HG03108 (cell line): ENCODE measurements at regions not wholly inside any gene's neighbourhood (a gene's known extent, or its start where the extent isn't known, plus 50 kb on each side); places are given as distances from the start of the nearest gene placed in this dataset.

Experiments used
- ATAC-seq: cut with Tn5 transposase; IDR thresholded peaks from one replicate; pipeline ENCODE4 v1.9.1; 2021; ENCODE audit warnings: moderate library complexity; ENCODE audit not compliant: unreplicated experiment

GRCh38 chr3:66800941-66801545, 197.1 kb upstream of the KBTBD8 start:
- no peak for ATAC-seq

GRCh38 chr3:66803206-66803605, 194.9 kb upstream of the KBTBD8 start:
- no peak for ATAC-seq

DNA sequence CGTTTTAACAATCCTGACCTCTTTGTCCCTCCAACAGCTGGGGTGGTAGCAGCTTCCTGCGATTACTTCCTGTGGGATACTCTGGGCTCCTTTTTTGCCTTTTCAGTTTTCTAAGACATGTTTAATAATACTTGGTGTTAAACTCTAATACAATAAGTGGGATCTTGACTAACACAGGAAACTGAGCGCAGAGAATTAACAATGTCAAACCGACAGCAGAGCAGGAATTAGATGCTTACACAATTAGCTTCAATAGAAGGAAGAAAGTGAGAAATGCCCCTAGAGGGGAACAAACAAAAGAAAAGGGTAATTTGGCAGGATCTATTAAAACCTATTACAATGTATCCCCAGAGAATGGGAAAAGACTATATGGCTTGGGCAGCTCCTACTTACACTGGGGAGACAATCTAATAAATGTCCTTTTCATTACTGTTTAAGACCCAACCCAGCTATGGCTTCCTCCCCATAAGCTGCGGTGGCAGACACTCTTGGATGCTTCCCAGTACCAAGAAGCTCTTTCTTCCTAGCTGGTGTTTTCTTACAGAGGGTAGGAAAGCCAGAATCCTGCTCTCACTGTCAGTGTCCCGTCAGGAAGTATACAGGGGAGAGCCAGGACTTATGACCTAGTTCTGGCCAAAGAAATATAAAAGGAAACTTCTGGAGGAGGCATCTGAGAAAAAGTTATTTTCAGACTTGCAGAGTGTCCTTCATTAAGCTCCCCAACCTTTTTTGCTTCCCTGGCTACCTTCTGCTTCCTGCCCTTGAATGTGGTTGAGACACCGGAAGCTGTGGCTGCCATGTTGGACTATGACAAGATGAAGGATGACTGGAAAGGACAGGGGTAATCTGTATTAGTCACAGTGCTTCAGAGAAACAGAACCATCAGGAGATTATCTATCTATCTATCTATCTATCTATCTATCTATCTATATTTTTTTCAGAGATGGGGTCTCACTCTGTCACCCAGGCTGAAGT, 194.1 kb upstream of the KBTBD8 start:
- no peak for ATAC-seq

- ATAC-seq = no peak
These were observed 189.1 kb upstream of the KBTBD8 start for GRCh38 chr3:66808891-66809594.

DNA sequence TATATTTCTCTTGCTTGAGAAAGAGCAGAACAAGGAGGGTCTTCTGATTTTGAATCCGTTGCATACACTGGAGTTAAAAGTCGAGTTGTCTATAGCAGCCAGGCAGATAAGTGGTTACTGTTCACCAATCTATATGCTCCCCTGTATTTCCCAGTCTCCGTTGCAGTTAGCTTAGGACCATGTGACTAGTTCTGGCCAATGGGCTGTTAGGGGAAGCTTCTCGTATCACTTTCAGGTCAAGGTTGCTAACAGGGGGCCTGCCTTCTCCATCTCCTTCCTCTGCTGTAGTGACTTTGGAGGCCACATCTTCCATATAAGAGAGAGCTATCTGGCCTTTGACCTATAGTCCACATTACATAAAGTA, 188.5 kb upstream of the KBTBD8 start:
- ATAC-seq = no peak

GRCh38 chr3:66812136-66812535, 186.0 kb upstream of the KBTBD8 start:
- no peak for ATAC-seq

- no peak for ATAC-seq
These were observed 185.4 kb upstream of the KBTBD8 start for GRCh38 chr3:66812741-66813140.

DNA sequence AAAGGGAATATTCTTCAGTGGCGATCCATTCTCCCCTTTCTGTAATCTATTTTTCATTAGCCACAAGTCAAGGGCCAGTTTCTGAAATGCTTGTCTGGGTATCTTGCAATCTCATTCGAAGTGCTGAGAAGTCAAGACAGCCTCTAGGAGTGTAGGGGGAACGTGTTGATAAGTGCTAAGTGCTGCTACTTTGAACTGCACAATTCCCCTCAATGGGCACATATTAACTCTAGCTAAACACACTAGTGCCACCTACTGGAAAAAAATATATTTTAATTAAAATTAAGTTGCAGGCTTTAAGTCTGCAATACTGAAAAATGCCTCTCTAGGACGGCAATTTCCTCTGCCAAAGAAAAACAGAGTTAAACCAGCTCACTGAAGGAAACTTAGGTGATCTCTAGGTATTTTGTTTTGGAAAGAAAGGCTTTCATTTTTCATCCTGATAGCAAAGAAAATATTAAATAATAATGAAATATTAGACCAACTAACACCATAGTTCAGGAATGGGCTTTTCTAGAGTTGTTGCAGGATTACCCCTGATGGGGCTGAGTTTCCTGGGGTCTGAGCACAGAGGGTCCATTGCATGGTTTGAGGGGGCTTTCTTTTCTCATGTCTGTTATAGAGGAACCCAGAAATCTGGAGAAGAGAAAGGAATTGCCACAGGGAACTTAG, 181.9 kb upstream of the KBTBD8 start:
- peak; percentile 58 for ATAC-seq

DNA sequence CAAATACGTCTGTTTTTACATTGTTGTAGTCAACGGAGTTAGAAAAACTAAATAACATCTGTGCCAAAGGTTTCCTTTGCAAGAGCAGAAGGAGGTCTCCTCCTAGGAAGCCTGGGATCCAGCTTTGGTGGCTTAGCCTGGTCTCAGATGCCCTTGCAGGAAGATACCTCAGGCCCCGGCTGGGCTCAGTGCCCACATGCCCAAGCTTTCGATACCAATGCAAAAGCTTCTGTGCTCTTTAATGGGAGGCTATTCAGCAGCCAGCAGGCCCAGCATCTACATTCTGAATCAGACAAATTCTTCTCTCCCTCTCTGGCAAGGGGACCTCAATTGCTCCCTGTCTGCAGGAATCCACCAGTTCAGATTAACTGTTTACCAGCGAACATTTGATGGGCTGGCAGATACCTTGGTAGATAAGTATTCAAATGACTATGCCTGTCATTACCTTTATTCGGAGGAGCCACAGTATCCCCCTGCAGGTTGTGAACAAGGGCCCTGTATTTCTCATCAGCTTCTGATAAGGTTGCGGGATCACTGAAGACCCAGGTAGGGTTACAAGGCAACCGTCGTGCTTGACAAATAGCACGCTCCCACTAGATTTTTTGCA, 180.1 kb upstream of the KBTBD8 start:
- ATAC-seq = no peak

DNA sequence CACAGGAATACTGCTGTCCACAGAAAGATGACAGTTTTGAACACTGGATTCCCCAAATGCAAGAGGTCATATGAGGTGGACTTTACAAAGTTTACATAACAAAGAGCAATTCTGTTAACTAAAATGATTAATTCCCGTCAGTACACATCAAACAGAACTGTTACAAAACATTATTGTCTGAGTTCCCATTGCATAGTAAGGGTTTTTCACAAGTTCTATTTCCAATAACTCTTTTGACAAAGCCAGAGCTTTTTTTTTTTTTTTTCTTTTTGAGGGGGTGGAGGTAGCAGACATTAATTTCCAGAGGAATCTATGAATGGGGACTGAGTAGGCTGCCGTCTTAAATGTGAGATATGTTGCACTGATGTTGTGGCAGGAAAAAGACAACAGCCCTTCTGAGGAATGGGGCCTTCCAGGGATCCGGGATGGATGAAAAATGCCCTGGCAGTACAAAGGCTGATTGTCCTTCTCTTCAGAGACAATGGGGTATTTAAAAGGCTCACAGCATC, 178.1 kb upstream of the KBTBD8 start:
- ATAC-seq = no peak

DNA sequence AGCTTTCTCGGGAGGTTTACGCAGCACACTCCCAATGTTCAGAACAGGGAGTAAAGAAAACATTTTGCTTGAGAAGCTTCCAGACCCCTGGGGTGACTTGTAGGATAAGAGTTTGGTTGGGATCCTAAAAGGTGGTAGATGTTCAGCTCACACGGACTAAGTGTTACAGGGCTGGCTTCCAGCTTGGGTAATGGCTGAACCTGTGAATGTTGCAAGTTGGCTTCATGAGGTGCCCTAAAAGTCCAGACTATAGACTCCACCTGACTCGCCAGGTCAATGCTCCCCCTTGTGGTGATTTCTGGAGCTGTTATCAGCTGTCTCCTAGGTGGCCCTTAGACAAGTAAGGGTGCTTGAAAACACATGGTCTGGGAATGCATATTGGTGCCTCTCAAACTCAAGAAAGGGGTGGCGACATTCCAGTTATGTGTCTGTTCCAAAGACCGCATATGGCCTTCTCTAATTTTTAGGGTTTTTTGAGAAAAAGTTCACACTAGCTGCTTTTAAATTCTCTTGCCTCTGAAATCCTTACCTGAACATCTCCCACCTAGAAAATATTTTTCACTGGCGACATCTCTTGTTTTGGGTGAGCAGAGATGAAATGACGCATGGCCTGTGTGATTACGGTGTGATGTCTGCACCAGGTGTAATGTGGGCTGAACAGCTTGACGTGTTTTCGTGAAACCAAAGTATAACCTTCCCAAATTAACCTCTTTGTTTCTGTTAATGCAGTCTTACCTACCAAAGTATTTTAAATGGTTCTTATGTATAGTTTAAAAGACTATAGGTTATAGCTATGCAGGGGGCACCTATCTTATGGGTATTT, 175.7 kb upstream of the KBTBD8 start:
- peak; percentile 70 for ATAC-seq

- ATAC-seq = no peak
These were observed 175.1 kb upstream of the KBTBD8 start for GRCh38 chr3:66823009-66823397.

- ATAC-seq = no peak
These were observed 174.6 kb upstream of the KBTBD8 start for GRCh38 chr3:66823532-66823931.

- no peak for ATAC-seq
These were observed 172.7 kb upstream of the KBTBD8 start for GRCh38 chr3:66825375-66825774.

DNA sequence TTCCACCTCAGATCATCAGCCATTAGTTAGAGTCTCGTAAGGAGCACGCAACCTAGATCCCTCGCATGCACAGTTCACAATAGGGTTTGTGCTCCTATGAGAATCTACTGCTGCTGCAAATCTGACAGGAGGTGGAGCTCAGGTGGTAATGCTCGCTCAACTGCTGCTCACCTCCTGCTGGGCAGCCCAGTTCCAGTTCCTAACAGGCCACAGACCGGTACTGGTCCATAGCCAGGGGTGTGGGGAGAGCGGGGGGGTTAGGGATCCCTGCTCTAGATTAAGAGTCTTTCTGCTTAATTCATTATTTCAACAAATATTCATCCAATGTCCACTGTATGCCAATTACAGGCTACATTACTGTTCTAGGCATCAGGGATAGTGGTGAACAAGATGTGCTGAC, 170.4 kb upstream of the KBTBD8 start:
- no peak for ATAC-seq

DNA sequence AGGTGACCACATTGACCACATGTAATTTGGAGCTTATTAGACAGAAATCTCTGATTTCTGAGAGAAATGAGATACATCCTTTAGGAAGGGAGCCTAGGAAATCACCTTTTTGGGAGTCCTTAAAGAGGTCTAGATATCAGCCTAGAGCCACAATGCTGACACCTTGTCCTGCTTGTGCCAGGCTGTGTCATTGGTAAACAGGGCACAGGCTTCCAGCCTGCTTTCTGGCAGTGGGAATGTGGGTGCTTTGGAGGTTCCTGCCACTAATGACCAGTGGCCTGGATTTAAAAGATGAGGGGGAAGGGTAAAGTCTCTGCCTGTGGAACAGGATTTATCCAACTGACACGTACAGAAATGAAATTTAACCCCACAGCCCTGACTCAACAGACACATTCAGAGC, 169.8 kb upstream of the KBTBD8 start:
- no peak for ATAC-seq

DNA sequence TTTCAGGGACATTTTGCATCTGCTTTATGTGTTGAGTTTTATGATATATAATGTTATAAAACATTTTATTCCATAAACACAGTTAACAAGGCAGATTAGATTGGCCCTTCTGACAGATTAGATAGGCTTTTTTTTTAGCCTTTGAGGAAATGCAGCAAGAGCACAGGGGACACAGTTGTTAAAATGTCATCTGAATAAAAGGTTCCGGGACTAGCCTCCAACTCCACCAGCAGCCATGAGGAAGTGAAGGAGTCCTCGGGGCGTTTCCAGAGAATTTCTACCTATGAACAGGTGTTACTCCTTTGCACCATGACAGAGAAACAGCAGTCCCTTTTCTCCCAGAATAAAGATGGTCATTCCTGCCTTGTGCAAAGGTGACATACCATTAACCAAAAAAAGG, 167.8 kb upstream of the KBTBD8 start:
- no peak for ATAC-seq

- no peak for ATAC-seq
These were observed 166.2 kb upstream of the KBTBD8 start for GRCh38 chr3:66831931-66832330.

DNA sequence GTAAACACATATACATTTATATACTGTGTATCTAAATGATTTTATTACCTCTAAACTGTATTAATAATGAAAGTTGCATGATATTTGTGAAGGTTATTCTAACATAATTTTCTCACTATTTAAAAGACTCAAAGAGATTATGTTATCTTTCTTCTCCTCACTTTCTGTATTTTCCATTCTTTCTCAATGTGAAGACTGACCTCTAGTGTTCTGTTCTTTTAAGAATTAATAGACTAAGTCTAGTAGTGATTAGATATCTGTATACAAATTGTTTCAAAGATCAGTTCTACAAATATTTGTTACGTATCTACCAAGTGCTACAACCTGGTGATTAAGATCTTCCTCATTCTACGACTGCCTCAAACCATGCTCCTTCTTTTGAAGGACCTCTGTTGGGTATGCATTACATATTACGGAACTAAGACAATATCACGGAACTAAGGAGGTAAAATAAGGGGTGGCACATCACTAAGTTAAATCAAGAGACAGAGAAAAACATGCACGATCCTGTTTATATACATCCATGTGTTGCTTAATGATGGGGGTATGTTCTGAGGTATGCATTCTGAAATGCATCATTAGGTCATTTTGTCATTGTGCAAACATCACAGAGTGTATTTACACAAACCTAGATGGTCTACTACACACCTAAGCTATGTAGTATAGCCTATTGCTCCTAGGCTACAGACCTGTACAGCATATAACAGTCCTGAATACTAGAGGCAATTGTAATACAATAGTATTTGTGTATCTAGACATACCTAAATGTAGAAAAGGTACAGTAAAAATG, 161.5 kb upstream of the KBTBD8 start:
- ATAC-seq = no peak
